GM18508 (cell line): ENCODE measurements at regions not wholly inside any gene's neighbourhood (a gene's known extent, or its start where the extent isn't known, plus 50 kb on each side); places are given as distances from the start of the nearest gene placed in this dataset.

Source experiments
- ATAC-seq: cut with Tn5 transposase; IDR thresholded peaks from one replicate; pipeline ENCODE4 v1.9.1; 2021; ENCODE audit warnings: moderate number of reproducible peaks; ENCODE audit not compliant: insufficient read depth, unreplicated experiment

- ATAC-seq = no peak
Measured at GRCh38 chr21:16563116-16563515, 833.3 kb downstream of the USP25 start.

GRCh38 chr21:16563795-16564194 is 834.0 kb downstream of the USP25 start:
- ATAC-seq = no peak

- ATAC-seq = no peak
Measured at GRCh38 chr21:16568244-16568643, 838.5 kb downstream of the USP25 start.

GRCh38 chr21:16568661-16569060 is 838.9 kb downstream of the USP25 start:
- no peak for ATAC-seq

GRCh38 chr21:16569679-16570078 is 839.9 kb downstream of the USP25 start:
- ATAC-seq = no peak

GRCh38 chr21:16570171-16570570 is 840.4 kb downstream of the USP25 start:
- no peak for ATAC-seq

- no peak for ATAC-seq
Measured at GRCh38 chr21:16570856-16571255, 841.1 kb downstream of the USP25 start.

- ATAC-seq = no peak
Measured at GRCh38 chr21:16571594-16571993, 841.8 kb downstream of the USP25 start.

GRCh38 chr21:16572032-16572431 is 842.2 kb downstream of the USP25 start:
- ATAC-seq = no peak

- ATAC-seq = no peak
Measured at GRCh38 chr21:16573578-16573977, 843.8 kb downstream of the USP25 start.

GRCh38 chr21:16577975-16578374 is 848.2 kb downstream of the USP25 start:
- ATAC-seq = no peak

- no peak for ATAC-seq
Measured at GRCh38 chr21:16578912-16579311, 849.1 kb downstream of the USP25 start.

GRCh38 chr21:16579538-16579937 is 849.8 kb downstream of the USP25 start:
- ATAC-seq = no peak

- no peak for ATAC-seq
Measured at GRCh38 chr21:16580661-16581060, 850.9 kb downstream of the USP25 start.

GRCh38 chr21:16583556-16583955 is 853.8 kb downstream of the USP25 start:
- no peak for ATAC-seq

GRCh38 chr21:16584756-16585155 is 855.0 kb downstream of the USP25 start:
- no peak for ATAC-seq

- no peak for ATAC-seq
Measured at GRCh38 chr21:16585896-16586295, 856.1 kb downstream of the USP25 start.

- no peak for ATAC-seq
Measured at GRCh38 chr21:16587141-16587581, 857.4 kb downstream of the USP25 start.

GRCh38 chr21:16587681-16588375 is 858.0 kb downstream of the USP25 start:
- no peak for ATAC-seq

- ATAC-seq = no peak
Measured at GRCh38 chr21:16588433-16588860, 858.7 kb downstream of the USP25 start.

GRCh38 chr21:16589006-16589898 is 859.5 kb downstream of the USP25 start:
- no peak for ATAC-seq
